GM21619 (cell line): ENCODE measurements at regions not wholly inside any gene's neighbourhood (a gene's known extent, or its start where the extent isn't known, plus 50 kb on each side); places are given as distances from the start of the nearest gene placed in this dataset.

Experiments used
- ATAC-seq: cut with Tn5 transposase; IDR thresholded peaks from one replicate; pipeline ENCODE4 v1.9.1; 2021; ENCODE audit not compliant: unreplicated experiment

- no peak for ATAC-seq
Measured at GRCh38 chr5:93010037-93010436, 571.0 kb downstream of the NR2F1-AS1 start.

- ATAC-seq: no peak
Measured at GRCh38 chr5:93008502-93009207, 572.4 kb downstream of the NR2F1-AS1 start.

GRCh38 chr5:93006915-93007314, 574.1 kb downstream of the NR2F1-AS1 start:
- no peak for ATAC-seq

GRCh38 chr5:92998456-92998855, 582.6 kb downstream of the NR2F1-AS1 start:
- ATAC-seq: no peak

GRCh38 chr5:92994392-92994791, 586.6 kb downstream of the NR2F1-AS1 start:
- no peak for ATAC-seq

GRCh38 chr5:92992073-92992472, 588.9 kb downstream of the NR2F1-AS1 start:
- no peak for ATAC-seq

GRCh38 chr5:92991581-92992067, 589.4 kb downstream of the NR2F1-AS1 start:
- no peak for ATAC-seq

- ATAC-seq: no peak
Measured at GRCh38 chr5:92990771-92991170, 590.2 kb downstream of the NR2F1-AS1 start.

- no peak for ATAC-seq
Measured at GRCh38 chr5:92981001-92981400, 600.0 kb downstream of the NR2F1-AS1 start.

GRCh38 chr5:92980491-92980890, 600.5 kb downstream of the NR2F1-AS1 start:
- ATAC-seq: no peak

GRCh38 chr5:92979716-92980115, 601.3 kb downstream of the NR2F1-AS1 start:
- no peak for ATAC-seq

GRCh38 chr5:92977846-92978540, 603.0 kb downstream of the NR2F1-AS1 start:
- ATAC-seq: no peak

- ATAC-seq: no peak
Measured at GRCh38 chr5:92976156-92976555, 604.9 kb downstream of the NR2F1-AS1 start.

GRCh38 chr5:92969781-92970237, 611.2 kb downstream of the NR2F1-AS1 start:
- ATAC-seq: no peak

- no peak for ATAC-seq
Measured at GRCh38 chr5:92969191-92969780, 611.7 kb downstream of the NR2F1-AS1 start.

GRCh38 chr5:92963800-92964199, 617.2 kb downstream of the NR2F1-AS1 start:
- no peak for ATAC-seq

GRCh38 chr5:92962752-92963151, 618.3 kb downstream of the NR2F1-AS1 start:
- ATAC-seq: no peak

- ATAC-seq: no peak
Measured at GRCh38 chr5:92956886-92957285, 624.1 kb downstream of the NR2F1-AS1 start.

GRCh38 chr5:92952243-92952642, 628.8 kb downstream of the NR2F1-AS1 start:
- ATAC-seq: no peak

- ATAC-seq: no peak
Measured at GRCh38 chr5:92951746-92952145, 629.3 kb downstream of the NR2F1-AS1 start.

- no peak for ATAC-seq
Measured at GRCh38 chr5:92946546-92946945, 634.5 kb downstream of the NR2F1-AS1 start.

- no peak for ATAC-seq
Measured at GRCh38 chr5:92945605-92946097, 635.4 kb downstream of the NR2F1-AS1 start.
